ENCODE measurements at regions not wholly inside any gene's neighbourhood (a gene's known extent, or its start where the extent isn't known, plus 50 kb on each side); places are given as distances from the start of the nearest gene placed in this dataset.

DNA sequence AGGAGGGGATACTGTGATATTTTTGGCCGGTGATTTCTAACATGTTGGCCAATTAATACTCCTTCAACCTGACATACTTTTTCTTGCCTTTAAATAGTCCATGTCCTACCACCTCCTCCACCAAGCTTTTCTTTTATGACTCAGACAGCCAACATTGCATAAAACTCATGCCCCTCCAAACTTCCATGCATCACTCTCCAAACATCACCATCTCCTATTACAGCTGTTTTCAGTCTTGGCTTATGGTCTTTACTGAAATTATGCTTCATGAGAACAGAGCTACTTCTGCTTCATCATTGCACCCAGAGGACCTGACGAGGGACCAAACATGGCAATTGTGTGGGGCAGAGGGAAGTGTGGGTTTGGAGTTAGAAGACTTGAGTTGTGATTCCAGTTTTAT lies 305.4 kb downstream of the LPIN1 start:
- no peak for ATAC-seq (ENCODE audit: insufficient read depth, low read depth)
- Histone ChIP-seq H3K4me3 (ENCODE audit: low read depth in 1 of 2, low read length in 2 of 2) (no peak overlapping the region), H3K4me2 (ENCODE audit: insufficient read depth, low read length) (no peak overlapping the region), H3K9me3 (ENCODE audit: insufficient read depth, low read length, severe bottlenecking) (peaks cover 3% of the 10 kb centered on the region), H3K9ac (ENCODE audit: low read depth, low read length) (no peak overlapping the region), H3K79me2 (ENCODE audit: insufficient read depth, low read length) (no peaks in the 10 kb centered on the region), H3K27ac (ENCODE audit: low read length) (no peak overlapping the region), H4K20me1 (ENCODE audit: insufficient read depth, low read length) (no peaks in the 10 kb centered on the region), H3K27me3 (ENCODE audit: insufficient read depth, low read length, poor library complexity) (no peaks in the 10 kb centered on the region), H3K36me3 (ENCODE audit: insufficient read depth, low read length) (no peaks in the 10 kb centered on the region), H2AFZ (ENCODE audit: low read depth, low read length) (no peak overlapping the region), H3K4me1 (ENCODE audit: insufficient read depth, low read length) (peaks cover 20% of the 10 kb centered on the region)
- DNase-seq, result no peak
- TF ChIP-seq EZH2 (IDR thresholded peaks at IDR 0.05; ENCODE audit: borderline replicate concordance, low read depth, low read length, severe bottlenecking), result no peak
- TF ChIP-seq, protein P1, sequence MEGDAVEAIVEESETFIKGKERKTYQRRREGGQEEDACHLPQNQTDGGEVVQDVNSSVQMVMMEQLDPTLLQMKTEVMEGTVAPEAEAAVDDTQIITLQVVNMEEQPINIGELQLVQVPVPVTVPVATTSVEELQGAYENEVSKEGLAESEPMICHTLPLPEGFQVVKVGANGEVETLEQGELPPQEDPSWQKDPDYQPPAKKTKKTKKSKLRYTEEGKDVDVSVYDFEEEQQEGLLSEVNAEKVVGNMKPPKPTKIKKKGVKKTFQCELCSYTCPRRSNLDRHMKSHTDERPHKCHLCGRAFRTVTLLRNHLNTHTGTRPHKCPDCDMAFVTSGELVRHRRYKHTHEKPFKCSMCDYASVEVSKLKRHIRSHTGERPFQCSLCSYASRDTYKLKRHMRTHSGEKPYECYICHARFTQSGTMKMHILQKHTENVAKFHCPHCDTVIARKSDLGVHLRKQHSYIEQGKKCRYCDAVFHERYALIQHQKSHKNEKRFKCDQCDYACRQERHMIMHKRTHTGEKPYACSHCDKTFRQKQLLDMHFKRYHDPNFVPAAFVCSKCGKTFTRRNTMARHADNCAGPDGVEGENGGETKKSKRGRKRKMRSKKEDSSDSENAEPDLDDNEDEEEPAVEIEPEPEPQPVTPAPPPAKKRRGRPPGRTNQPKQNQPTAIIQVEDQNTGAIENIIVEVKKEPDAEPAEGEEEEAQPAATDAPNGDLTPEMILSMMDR (IDR thresholded peaks at IDR 0.05; ENCODE audit: borderline replicate concordance, extremely low read depth, low read length, poor library complexity, severe bottlenecking), result no peak

DNA sequence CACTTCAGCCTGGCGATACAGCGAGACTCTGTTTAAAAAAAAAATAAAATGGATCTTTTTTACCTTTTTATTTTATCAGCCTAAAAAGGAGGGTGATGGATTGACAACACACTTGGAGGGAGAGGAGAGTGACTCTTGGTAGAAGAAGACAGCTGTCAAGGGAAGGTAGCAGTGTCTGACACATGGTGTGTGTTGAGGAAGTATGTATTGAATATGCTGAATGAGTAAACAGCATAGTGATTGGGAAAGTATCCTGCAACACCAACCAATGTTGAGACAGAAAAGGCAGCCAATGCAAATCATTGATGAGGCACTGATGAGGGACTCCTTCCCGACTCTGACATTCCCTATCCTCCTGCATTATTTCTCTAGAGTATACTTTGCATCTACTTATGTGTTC lies 306.4 kb downstream of the LPIN1 start:
- no peak overlapping the region for H2AFZ ChIP-seq (ENCODE audit: low read depth, low read length)
- H3K4me3 ChIP-seq (ENCODE audit: low read depth in 1 of 2, low read length in 2 of 2), result no peak overlapping the region
- H3K36me3 ChIP-seq (ENCODE audit: insufficient read depth, low read length), result no peaks in the 10 kb centered on the region
- peaks cover 30% of the 10 kb centered on the region for H3K4me1 ChIP-seq (ENCODE audit: insufficient read depth, low read length)
- H3K79me2 ChIP-seq (ENCODE audit: insufficient read depth, low read length), result no peaks in the 10 kb centered on the region
- no peak overlapping the region for H3K9ac ChIP-seq (ENCODE audit: low read depth, low read length)
- no peaks in the 10 kb centered on the region for H4K20me1 ChIP-seq (ENCODE audit: insufficient read depth, low read length)
- no peak for TF ChIP-seq EZH2 (IDR thresholded peaks at IDR 0.05; ENCODE audit: borderline replicate concordance, low read depth, low read length, severe bottlenecking)
- TF ChIP-seq, protein P1 (IDR thresholded peaks at IDR 0.05; ENCODE audit: borderline replicate concordance, extremely low read depth, low read length, poor library complexity, severe bottlenecking), result no peak
- no peaks in the 10 kb centered on the region for H3K27me3 ChIP-seq (ENCODE audit: insufficient read depth, low read length, poor library complexity)
- peaks cover 3% of the 10 kb centered on the region for H3K9me3 ChIP-seq (ENCODE audit: insufficient read depth, low read length, severe bottlenecking)
- H3K4me2 ChIP-seq (ENCODE audit: insufficient read depth, low read length), result no peak overlapping the region
- no peak overlapping the region for H3K27ac ChIP-seq (ENCODE audit: low read length)
- ATAC-seq (ENCODE audit: insufficient read depth, low read depth) (no peak), DNase-seq (no peak)

DNA sequence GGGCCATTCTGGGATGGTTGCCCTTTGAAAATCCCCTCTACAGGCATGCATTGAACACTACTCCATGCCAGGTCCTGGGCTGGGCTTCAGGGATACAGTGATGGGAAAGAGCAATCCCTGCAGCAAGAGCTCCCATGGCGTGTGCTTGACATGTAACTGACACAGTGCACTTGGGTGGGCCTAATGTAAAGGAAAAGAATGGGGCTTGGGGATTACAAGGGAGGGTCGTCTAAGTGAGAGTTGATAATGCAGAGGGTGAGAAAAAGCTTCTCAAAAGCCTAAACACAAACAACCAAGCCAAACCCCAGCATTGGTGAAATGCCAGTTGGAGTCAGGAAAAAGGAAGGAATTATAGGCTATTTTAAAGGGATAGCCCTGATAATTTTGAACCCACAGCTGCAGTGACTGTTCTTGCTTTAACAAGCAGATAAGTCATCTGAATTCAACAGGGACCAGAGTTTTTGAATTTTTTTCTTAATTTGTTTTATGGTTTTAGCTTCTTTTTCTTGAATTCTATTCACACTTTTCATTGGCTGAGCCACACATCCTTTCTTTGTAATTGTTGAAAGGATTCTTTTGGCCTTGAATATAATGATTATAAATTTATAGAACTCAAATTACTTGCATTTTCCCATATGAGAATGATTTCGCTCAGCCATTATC lies 308.7 kb downstream of the LPIN1 start:
- Histone ChIP-seq H3K27ac (ENCODE audit: low read length) (no peak overlapping the region), H4K20me1 (ENCODE audit: insufficient read depth, low read length) (no peaks in the 10 kb centered on the region), H3K36me3 (ENCODE audit: insufficient read depth, low read length) (no peaks in the 10 kb centered on the region), H3K27me3 (ENCODE audit: insufficient read depth, low read length, poor library complexity) (no peaks in the 10 kb centered on the region), H2AFZ (ENCODE audit: low read depth, low read length) (no peak overlapping the region), H3K4me3 (ENCODE audit: low read depth in 1 of 2, low read length in 2 of 2) (no peak overlapping the region), H3K9ac (ENCODE audit: low read depth, low read length) (no peak overlapping the region), H3K79me2 (ENCODE audit: insufficient read depth, low read length) (no peaks in the 10 kb centered on the region), H3K4me2 (ENCODE audit: insufficient read depth, low read length) (no peak overlapping the region), H3K9me3 (ENCODE audit: insufficient read depth, low read length, severe bottlenecking) (peaks cover 3% of the 10 kb centered on the region), H3K4me1 (ENCODE audit: insufficient read depth, low read length) (peaks cover 53% of the 10 kb centered on the region)
- TF ChIP-seq, protein P1 (IDR thresholded peaks at IDR 0.05; ENCODE audit: borderline replicate concordance, extremely low read depth, low read length, poor library complexity, severe bottlenecking), result no peak
- ATAC-seq (ENCODE audit: insufficient read depth, low read depth) (no peak), DNase-seq (no peak)
